ES-I3 (cell line): ENCODE measurements at regions not wholly inside any gene's neighbourhood (a gene's known extent, or its start where the extent isn't known, plus 50 kb on each side); places are given as distances from the start of the nearest gene placed in this dataset.

Experiments used
- H3K36me3 ChIP-seq: 2 replicates; pipeline ENCODE4 v1.6.1; 2013; ENCODE audit warnings: mild to moderate bottlenecking, low read length, control low read depth, moderate library complexity; ENCODE audit not compliant: insufficient read depth
- H3K4me1 ChIP-seq: 2 replicates; pipeline ENCODE4 v1.6.1; 2013; ENCODE audit warnings: mild to moderate bottlenecking, control low read depth, low read length; ENCODE audit not compliant: insufficient read depth
- H3K9ac ChIP-seq: 2 replicates; pipeline ENCODE4 v1.6.1; 2013; ENCODE audit warnings: low read depth, mild to moderate bottlenecking, low read length, moderate library complexity
- H3K9me3 ChIP-seq: 2 replicates; pipeline ENCODE4 v1.6.1; 2013; ENCODE audit warnings: mild to moderate bottlenecking, low read length, moderate library complexity; ENCODE audit not compliant: control insufficient read depth, insufficient read depth

GRCh38 chr18:78601923-78602322, 377.7 kb upstream of the SALL3 start:
- Histone ChIP-seq H3K9ac (no peak overlapping the region), H3K9me3 (no peaks in the 10 kb centered on the region; the same call in 1 of the 2 replicates), H3K4me1 (0 out of 2 replicates have a peak, but pooled peaks cover 3% of the 10 kb centered on the region), H3K36me3 (no peaks in the 10 kb centered on the region)

- Histone ChIP-seq H3K4me1 (no peaks in the 10 kb centered on the region), H3K36me3 (no peaks in the 10 kb centered on the region), H3K9ac (no peak overlapping the region), H3K9me3 (no peaks in the 10 kb centered on the region; the same call in 1 of the 2 replicates)
These were observed 377.2 kb upstream of the SALL3 start for GRCh38 chr18:78602430-78602829.

- Histone ChIP-seq H3K36me3 (no peaks in the 10 kb centered on the region), H3K9me3 (no peaks in the 10 kb centered on the region; the same call in 1 of the 2 replicates)
These were observed 376.3 kb upstream of the SALL3 start for GRCh38 chr18:78603102-78603983.

GRCh38 chr18:78605255-78605654, 374.4 kb upstream of the SALL3 start:
- H3K9me3 ChIP-seq: no peaks in the 10 kb centered on the region; the same call in 1 of the 2 replicates
- H3K9ac ChIP-seq: no peak overlapping the region
- no peaks in the 10 kb centered on the region for H3K4me1 ChIP-seq
- H3K36me3 ChIP-seq: no peaks in the 10 kb centered on the region

More at GRCh38 chr18:78603102-78603983, 376.3 kb upstream of the SALL3 start:
- Histone ChIP-seq H3K4me1 (no peaks in the 10 kb centered on the region), H3K9ac (no peak overlapping the region)

- Histone ChIP-seq H3K36me3 (no peaks in the 10 kb centered on the region), H3K9me3 (no peaks in the 10 kb centered on the region; the same call in 1 of the 2 replicates), H3K4me1 (no peaks in the 10 kb centered on the region), H3K9ac (no peak overlapping the region)
These were observed 372.4 kb upstream of the SALL3 start for GRCh38 chr18:78607221-78607620.

GRCh38 chr18:78607784-78608183, 371.8 kb upstream of the SALL3 start:
- Histone ChIP-seq H3K36me3 (no peaks in the 10 kb centered on the region), H3K9me3 (no peaks in the 10 kb centered on the region; the same call in 1 of the 2 replicates), H3K4me1 (no peaks in the 10 kb centered on the region), H3K9ac (no peak overlapping the region)

GRCh38 chr18:78610179-78610578, 369.4 kb upstream of the SALL3 start:
- Histone ChIP-seq H3K9me3 (no peaks in the 10 kb centered on the region; the same call in 1 of the 2 replicates), H3K4me1 (no peaks in the 10 kb centered on the region), H3K36me3 (no peaks in the 10 kb centered on the region), H3K9ac (no peak overlapping the region)

GRCh38 chr18:78611201-78611800, 368.3 kb upstream of the SALL3 start:
- H3K9me3 ChIP-seq: no peaks in the 10 kb centered on the region
- H3K36me3 ChIP-seq: no peaks in the 10 kb centered on the region

GRCh38 chr18:78611869-78612268, 367.7 kb upstream of the SALL3 start:
- Histone ChIP-seq H3K4me1 (no peaks in the 10 kb centered on the region), H3K9me3 (peaks cover 3% of the 10 kb centered on the region; the same call in 1 of the 2 replicates), H3K9ac (no peak overlapping the region)

More at GRCh38 chr18:78611201-78611800, 368.3 kb upstream of the SALL3 start:
- Histone ChIP-seq H3K4me1 (no peaks in the 10 kb centered on the region), H3K9ac (no peak overlapping the region)

GRCh38 chr18:78612318-78612717, 367.3 kb upstream of the SALL3 start:
- Histone ChIP-seq H3K36me3 (no peaks in the 10 kb centered on the region), H3K9me3 (peaks cover 4% of the 10 kb centered on the region; the same call in 1 of the 2 replicates), H3K9ac (no peak overlapping the region), H3K4me1 (no peaks in the 10 kb centered on the region)

More at GRCh38 chr18:78611869-78612268, 367.7 kb upstream of the SALL3 start:
- H3K36me3 ChIP-seq: no peaks in the 10 kb centered on the region

GRCh38 chr18:78612801-78613200, 366.8 kb upstream of the SALL3 start:
- Histone ChIP-seq H3K9ac (no peak overlapping the region), H3K36me3 (no peaks in the 10 kb centered on the region), H3K9me3 (peaks cover 4% of the 10 kb centered on the region; the same call in 1 of the 2 replicates), H3K4me1 (no peaks in the 10 kb centered on the region)

- no peak overlapping the region for H3K9ac ChIP-seq
- H3K9me3 ChIP-seq: peaks cover 4% of the 10 kb centered on the region; the same call in 1 of the 2 replicates
- no peaks in the 10 kb centered on the region for H3K36me3 ChIP-seq
- no peaks in the 10 kb centered on the region for H3K4me1 ChIP-seq
These were observed 360.9 kb upstream of the SALL3 start for GRCh38 chr18:78618726-78619125.

- no peaks in the 10 kb centered on the region for H3K4me1 ChIP-seq
These were observed 359.8 kb upstream of the SALL3 start for GRCh38 chr18:78619854-78620253.

GRCh38 chr18:78620326-78620725, 359.3 kb upstream of the SALL3 start:
- no peaks in the 10 kb centered on the region for H3K36me3 ChIP-seq
- no peak overlapping the region for H3K9ac ChIP-seq
- H3K9me3 ChIP-seq: peaks cover 4% of the 10 kb centered on the region; the same call in 1 of the 2 replicates
- no peaks in the 10 kb centered on the region for H3K4me1 ChIP-seq

More at GRCh38 chr18:78619854-78620253, 359.8 kb upstream of the SALL3 start:
- Histone ChIP-seq H3K9me3 (peaks cover 4% of the 10 kb centered on the region; the same call in 1 of the 2 replicates), H3K36me3 (no peaks in the 10 kb centered on the region), H3K9ac (no peak overlapping the region)
